Ishikawa (cell line): ENCODE measurements at regions not wholly inside any gene's neighbourhood (a gene's known extent, or its start where the extent isn't known, plus 50 kb on each side); places are given as distances from the start of the nearest gene placed in this dataset.

Experiments used
- RAD21 ChIP-seq: IDR thresholded peaks from 2 replicates; pipeline ENCODE4 v1.6.1; 2012; ENCODE audit warnings: low read depth
- TEAD4 ChIP-seq: IDR thresholded peaks from 2 replicates; pipeline ENCODE4 v1.6.1; 2012
- TF ChIP-seq, protein P1 (sequence below): IDR thresholded peaks from 2 replicates; pipeline ENCODE4 v1.6.1; 2012

DNA sequence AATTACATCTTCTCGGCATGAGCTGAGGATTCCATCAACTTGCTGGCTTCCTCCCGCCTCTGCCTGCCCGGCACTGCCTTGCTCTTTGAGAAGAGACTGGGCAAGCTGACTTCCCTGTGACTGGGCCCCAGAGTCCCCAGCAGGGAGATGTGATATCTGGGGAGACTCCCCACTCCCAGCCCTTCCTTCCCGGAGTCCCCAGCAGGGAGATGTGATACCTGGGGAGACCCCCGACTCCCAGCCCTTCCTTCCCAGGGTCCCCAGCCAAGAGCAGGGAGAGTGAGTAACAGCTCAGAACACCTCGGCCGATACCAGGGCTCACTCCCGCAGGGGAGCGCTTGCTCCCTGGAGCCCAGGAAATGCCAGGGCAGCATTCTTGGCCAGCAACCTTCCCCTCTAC, 90.1 kb upstream of the NEURL1B start:
- no peak for TF ChIP-seq RAD21
- TF ChIP-seq TEAD4, result no peak
- TF ChIP-seq, protein P1, sequence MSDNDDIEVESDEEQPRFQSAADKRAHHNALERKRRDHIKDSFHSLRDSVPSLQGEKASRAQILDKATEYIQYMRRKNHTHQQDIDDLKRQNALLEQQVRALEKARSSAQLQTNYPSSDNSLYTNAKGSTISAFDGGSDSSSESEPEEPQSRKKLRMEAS, result no peak
